GM18505 (cell line): ENCODE measurements at regions not wholly inside any gene's neighbourhood (a gene's known extent, or its start where the extent isn't known, plus 50 kb on each side); places are given as distances from the start of the nearest gene placed in this dataset.
"Not testable (repeated sequence)": the region's sequence is repeated elsewhere in the genome, so short reads cannot be mapped to it uniquely, and the experiment has no call there.

ENCODE experiments used
- ATAC-seq: cut with Tn5 transposase; IDR thresholded peaks from one replicate; pipeline ENCODE4 v1.9.1; 2021; ENCODE audit not compliant: unreplicated experiment
- POLR2A ChIP-seq: IDR thresholded peaks from 4 replicates; pipeline ENCODE4 v1.6.1; 2011; ENCODE audit warnings: borderline replicate concordance; ENCODE audit not compliant: insufficient read depth, insufficient read length; ENCODE audit errors: extremely low read depth

DNA sequence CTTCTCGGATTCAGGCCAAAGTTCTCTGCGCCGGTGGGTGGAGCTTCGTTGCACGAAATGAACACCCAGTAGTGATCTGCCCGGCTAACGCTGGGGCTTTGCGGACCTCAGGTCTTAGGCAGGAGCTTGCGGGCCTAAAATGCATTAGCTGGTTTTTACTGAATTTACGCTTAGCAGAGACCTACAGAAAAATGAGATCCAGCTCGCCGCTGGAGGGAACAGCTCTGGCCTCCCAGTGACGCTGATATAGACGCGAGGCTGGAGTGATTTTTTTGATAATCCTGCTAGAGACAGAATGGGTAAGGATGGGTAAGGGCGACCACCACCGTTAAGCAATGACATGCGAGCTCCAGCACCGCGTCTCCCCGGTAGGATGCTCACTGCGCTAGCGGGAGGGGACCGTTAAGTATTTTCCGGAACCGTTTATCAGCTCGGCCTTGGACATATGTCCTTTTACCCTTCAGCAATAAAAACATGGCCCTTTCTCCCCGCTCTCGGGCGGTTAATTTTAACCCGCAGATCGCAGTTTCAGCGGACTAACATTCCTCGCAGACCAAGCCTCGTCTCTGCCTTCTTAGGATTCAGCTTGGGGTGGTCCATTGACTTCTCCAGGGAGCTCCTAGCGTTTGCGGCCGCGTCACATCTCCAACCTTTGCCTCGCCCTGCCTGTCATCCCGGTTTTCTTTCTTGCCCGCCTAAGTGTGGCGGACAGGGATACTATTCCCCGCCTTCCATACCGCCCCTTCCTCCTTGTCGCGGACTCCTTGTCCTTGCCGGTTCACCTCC is 109.3 kb downstream of the GPX5 start:
- no peak for ATAC-seq
- TF ChIP-seq POLR2A, result no peak

DNA sequence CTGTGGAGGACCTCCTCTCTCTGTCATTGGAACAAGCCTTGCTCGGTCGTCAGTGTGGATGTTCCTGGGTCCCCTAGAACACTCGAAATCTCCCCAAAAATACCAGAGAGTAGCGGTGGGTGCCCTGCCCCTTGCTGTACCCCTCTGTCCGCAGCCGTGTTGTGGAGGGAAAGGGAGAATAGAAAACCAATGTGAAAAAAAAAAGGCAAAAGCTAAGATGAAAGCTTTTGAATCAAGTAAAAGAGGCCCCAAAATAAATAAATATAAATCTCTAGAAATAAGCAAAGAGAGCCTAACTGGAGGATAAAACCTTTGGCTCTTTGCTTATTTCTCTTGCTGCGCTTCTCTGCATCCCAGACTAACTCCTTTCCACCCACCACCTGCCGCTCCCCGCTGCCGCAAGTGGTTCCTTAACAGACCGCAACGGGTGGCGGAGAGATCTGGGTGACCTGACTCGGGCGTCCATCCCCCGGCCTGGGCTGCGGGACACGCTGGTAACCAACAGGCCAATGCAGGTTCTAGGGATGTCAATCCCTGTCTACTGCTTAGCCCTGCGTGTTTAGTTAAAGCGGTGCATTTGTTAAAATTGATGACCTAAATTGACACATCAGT is 110.0 kb downstream of the GPX5 start:
- no peak for ATAC-seq
- TF ChIP-seq POLR2A, result no peak

DNA sequence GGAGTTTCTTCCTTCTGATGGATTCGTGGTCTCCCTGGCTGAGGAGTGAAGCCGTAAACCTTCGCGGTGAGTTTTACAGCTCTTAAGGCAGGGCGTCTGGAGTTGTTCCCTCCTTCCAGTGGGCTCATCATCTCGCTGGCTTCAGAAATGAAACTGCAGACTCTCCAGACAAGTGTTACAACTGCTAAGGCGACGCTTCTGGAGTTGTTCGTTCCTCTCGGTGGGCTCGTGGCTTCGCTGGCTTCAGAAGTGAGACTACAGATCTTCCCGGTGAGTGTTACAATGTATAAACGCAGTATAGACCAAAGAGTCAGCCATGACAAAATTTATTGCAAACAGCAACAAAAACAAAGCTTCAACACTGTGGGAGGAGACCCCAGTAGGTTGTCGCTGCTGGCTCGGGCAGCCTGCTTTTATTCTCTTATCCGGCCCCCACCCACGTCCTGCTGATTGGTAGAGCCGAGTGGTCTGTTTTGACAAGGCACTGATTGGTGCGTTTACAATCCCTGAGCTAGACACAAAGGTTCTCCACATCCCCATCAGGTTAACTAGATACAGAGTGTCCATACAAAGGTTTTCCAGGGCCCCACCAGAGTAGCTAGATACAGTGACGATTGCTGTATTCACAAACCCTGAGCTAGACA is 113.2 kb downstream of the GPX5 start:
- TF ChIP-seq POLR2A, result no peak
- no peak for ATAC-seq

DNA sequence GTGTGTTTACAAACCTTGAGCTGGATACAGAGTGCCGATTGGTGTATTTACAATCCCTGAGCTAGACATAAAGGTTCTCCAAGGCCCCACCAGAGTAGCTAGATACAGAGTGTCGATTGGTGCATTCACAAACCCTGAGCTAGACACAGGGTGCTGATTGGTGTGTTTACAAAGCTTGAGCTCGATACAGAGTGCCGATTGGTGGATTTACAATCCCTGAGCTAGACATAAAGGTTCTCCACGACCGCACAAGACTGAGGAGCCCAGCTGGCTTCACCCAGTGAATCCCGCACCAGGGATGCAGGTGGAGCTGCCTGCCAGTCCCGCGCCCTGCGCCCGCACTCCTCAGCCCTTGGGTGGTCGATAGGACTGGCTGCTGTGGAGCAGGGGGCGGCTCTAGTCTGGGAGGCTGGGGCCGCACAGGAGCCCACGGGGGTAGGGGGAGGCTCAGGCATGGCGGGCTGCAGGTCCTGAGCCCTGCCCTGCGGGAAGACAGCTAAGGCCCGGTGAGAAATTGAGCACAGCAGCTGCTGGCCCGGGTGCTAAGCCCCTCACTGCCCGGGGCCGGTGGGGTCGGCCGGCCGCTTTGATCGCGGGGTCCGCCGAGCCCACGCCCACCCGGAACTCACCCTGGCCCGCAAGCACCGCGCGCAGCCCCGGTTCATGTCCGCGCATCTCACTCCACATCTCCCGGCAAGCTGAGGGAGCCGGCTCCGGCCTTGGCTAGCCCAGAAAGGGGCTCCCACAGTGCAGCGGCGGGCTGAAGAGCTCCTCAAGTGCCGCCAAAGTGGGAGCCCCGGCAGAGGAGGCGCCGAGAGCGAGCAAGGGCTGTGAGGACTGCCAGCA is 114.0 kb downstream of the GPX5 start:
- not testable (repeated sequence) for ATAC-seq

DNA sequence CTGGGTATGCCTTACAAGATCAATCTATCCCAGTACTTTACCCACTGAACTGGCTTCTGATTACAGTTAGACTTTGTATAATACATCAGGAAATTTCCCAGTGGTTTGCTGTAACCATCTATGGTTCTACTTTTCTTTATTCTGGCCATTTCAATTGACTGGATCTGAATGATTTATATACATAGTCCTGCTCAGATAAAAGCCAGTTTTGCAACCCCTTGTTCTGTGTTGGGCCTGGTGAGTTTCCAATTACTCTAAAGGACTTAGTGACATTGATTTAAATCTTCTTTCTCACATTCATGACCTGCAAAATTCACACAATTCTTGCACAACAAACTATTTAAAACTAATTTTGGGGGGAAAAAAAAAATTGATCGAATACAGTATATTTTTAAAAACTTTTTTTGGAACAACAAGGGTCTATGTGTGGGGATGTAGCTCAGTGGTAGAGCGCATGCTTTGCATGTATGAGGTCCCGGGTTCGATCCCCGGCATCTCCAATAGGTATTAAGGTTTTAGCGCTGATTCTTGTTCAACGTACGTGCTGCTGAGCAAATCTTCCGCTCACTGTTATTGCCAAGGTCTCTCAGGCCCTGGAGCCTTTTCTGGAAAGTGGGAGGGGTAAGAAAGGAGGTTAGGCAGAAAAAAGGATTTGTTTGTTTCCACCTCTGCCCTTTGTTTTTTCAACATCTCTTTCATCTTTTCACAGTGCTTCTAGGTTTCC is 117.5 kb downstream of the GPX5 start:
- no peak for ATAC-seq
- no peak for TF ChIP-seq POLR2A

DNA sequence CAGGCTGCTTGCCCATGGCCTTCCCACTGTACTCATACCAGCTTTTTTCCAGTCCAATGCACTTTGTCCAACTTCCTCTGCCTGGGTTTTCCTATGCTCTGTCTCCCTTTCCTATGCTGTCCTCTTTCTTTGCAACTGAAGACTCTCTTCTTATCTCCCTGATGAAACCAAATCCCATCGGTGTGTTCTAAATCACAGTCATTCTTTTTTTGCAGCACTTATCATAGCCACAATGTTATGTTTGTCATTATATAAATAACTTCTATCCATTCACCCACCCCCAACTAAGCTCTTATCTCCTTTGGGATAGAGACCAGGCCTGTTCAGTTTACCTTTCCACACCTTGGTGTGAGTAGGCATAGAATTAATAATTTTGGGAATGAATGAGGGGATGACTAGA is 121.0 kb downstream of the GPX5 start:
- TF ChIP-seq POLR2A, result no peak
- no peak for ATAC-seq

DNA sequence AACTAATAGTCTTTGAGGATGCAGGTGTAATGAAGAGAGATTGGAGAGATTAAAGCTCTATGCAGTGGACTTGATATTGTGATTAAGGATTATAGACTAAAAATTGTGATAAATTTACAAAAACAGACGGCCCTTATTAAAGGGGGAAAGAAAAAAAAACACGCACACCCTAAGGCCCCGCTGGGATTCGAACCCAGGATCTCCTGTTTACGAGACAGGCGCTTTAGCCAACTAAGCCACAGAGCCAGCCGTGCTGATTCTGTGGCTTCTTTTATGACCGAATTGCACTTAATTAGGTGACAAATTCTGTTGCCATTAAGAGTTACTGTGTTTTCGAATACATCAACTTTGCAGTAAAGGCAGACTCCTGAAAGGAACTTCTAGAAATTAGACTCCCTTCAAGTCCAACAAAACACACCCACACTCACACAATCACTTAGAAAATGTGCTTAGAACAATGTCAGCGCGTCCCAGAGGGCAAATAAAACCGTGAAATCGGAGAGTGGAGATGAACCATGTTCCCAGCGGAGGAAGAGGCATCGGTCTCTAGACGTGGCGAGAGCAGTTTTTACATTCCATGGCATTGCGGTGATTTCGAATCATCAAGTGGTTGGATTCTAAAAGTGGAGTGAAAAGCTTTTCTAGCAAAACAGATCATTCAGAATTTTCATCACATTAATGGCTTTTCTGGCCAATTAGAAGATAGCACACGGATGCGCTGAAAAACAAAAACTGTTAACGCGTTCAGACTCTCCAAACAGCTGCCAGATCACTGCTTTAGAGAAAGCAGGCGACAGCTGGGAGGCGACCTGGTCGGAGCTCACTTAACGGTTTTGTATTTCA is 122.6 kb downstream of the GPX5 start:
- ATAC-seq, result no peak
- no peak for TF ChIP-seq POLR2A

DNA sequence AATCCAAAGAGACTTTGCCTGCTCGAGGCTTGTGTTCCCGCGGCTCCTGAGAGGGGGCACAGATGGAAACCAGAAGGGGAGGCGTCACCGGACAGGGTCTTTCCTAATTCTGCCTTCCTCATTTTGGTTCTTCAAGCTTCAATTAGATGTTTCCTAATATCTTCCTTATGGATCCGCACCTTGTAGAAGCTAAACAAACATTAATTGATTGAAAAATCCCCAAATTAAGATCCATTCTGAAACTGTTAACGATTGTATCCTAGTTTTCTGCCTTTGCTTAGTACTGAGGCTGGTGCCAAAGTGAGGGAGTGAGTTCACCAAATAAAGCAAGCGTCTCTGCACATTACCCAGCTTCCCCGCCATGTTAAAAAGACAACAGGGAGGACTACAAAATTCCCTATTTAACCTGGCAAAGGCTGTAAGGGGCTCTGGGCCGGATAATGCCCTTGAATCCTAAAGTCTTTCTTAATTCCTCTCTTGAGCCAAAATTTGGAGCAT is 123.2 kb downstream of the GPX5 start:
- no peak for ATAC-seq
- no peak for TF ChIP-seq POLR2A

DNA sequence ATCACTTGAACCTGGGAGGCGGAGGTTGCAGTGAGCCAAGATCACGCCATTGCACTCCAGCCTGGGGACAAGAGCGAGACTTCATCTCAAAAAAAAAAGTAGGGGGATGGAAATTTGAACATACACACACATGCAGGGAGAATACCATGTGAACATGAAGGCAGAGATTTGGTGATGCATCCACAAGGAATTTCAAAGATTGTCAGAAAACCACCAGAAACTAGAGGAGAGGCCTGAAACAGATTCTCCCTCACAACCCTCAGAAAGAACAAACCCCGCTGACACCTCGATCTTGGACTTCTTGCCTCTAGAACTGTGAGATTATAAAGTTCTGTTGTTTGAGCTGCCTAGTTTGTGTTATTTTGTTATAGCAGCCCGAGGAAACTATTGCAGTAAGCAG is 125.5 kb downstream of the GPX5 start:
- no peak for ATAC-seq
- TF ChIP-seq POLR2A, result no peak

DNA sequence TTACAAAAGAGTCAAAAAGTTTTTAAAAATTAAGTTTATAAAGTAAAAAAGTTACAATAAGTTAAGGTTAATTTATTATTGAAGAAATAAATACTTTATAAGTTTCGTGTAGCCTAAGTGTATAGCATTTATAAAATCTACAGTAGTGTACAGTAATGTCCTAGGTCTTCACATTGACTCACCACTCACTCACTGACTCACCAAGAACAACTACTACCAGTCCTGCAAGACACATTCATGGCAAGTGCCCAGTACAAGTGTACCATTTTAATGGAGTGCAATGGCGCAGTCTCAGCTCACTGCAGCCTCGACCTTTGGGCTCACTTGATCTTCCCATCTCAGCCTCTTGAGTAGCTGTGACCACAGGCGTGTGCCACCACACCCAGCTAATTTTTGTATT is 128.2 kb downstream of the GPX5 start:
- TF ChIP-seq POLR2A, result no peak
- ATAC-seq, result no peak

DNA sequence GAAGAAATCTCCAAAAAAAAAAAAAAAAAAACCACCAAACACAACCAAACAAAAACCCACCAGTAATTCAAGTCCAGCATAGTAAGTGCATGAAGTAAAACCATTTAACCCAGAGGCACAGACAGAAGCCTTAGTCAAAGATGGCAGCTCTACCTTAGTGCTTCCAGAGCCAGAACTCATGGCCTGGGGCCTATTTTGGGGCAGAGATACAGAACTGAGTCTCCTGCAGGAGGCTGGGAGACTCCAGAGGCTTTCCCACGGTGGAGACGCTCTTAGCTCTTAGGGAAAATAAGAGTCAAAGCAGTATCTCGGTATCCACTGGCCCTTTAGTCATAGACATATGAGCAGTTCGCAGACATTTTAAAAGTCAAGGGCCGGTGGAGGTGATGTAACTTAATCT is 129.5 kb downstream of the GPX5 start:
- no peak for ATAC-seq
- TF ChIP-seq POLR2A, result no peak

DNA sequence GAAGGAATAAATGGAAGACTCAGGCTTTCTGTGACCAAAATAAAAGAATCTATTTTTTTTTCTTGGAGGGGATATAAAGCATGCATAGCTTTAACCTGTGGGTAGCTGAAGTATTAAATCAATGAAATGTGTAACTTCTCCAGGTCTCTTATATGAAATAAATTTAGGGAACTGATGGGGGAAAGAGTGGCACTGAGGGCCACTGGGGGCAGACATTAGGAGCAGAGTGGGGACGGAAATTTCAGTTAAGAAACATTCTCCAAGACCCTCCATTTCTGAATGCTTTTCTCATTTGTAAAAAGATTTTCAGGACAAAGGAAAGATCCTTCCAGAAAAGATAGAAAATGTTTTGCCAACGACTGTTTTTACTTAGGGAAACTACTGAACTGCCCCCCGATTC is 131.0 kb downstream of the GPX5 start:
- no peak for TF ChIP-seq POLR2A
- ATAC-seq, result no peak

DNA sequence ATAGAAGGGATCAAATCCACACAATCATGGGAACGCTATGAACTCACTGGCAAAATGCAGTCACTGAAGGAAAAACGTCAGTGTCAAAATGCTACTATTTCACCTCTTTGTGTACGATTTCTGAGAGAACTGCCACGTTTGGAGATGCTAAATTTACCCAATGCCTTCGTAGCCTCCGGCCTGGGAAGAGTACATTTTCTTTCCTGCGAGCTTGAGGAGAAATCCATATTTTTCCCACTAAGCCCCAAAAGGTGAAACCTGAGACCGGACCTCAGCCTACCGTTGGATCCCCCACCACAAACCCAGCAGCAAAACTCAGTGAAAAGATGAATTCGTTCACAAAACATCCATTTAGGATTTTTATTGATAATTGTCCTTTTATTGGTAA is 131.7 kb downstream of the GPX5 start:
- ATAC-seq, result no peak
- TF ChIP-seq POLR2A, result no peak
